RPMI8226 (cell line): ENCODE measurements at regions not wholly inside any gene's neighbourhood (a gene's known extent, or its start where the extent isn't known, plus 50 kb on each side); places are given as distances from the start of the nearest gene placed in this dataset.

Experiments
- DNase-seq: peaks from one replicate; pipeline ENCODE4 v3.0.0-alpha.2; 2015

DNA sequence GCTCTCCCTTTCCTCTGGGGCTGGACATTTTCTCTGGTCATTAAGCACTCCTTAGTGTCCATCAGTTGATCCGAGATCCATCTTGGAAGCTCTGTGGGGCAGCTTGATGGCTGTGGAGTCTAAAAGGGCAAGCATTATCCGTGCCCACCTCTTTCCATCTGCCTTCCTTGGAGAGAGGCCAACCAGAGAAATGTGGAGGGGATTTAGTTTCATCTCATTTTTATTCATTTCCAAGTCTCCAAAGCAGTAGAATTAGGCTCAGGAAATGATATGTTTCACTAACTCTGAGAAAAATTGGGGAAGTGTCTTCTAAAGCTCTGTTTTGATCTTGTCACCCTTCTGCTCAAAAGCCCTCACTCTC is 95.9 kb upstream of the KLHL25 start:
- no peak for DNase-seq

DNA sequence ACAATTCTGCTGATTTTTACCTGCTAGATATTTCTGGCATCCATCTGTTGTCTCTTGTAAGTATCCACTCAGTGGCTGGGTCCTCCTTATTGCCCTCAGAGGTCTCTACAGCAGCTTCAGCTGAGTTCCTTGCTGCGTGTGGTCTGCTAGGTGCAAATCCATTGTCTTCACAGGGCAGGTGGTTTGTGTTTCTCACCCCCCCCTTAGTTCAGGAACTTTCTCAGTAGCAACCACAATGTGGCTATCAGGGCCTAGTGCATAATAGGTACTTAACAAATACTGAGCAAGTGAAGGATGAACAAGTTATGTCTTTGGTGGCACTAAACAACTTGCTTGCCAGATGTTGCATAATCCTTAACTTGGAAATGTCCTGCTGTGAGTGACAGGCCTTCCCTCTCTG is 96.7 kb upstream of the KLHL25 start:
- DNase-seq: no peak

DNA sequence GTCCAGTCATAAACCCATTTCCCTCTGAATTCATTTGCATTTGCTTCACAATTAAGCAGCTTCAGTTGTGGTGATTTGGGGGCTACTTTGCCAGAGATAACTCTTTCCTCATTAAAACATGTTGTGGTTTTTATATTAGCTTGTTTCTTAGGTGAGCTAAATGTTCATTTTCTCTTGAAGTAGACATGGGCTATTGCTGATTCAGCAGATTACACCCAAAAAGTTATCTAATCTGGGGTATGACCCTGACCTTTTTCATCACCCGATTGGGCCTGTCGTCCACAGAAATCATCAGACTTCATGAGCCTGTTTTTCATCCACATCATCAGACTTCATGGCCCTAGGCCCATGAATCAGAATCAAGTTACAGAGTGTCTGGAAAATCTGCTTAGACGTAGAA is 97.5 kb upstream of the KLHL25 start:
- DNase-seq: no peak

DNA sequence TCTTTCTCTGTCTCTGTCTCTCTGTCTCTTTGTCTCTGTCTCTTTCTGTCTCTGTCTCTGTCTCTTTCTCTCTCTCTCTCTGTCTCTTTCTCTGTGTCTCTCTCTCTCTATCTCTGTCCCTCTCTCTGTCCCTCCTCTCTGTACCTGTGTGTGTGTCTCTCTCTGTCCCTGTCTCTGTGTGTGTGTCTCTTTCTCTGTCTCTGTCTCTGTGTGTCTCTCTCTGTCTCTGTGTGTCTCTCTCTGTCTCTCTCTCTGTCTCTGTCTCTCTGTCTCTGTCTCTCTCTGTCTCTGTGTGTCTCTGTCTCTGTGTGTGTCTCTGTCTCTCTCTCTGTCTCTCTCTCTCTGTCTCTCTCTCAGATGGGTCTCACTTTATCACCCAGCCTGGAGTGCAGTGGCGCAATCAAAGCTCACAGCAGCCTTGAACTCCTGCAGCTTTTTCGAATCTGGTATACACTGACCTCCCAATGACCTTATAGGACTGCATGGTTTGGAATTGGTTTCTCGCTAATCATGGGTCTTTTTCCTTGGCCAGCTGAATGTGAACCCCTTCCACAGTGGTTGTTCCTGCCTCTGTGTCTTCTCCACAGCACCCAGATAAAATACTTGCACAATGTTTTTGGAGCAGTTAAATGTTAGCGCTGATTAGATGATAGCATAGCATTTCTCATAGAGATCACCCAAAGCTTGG is 102.6 kb upstream of the KLHL25 start:
- DNase-seq: no peak

DNA sequence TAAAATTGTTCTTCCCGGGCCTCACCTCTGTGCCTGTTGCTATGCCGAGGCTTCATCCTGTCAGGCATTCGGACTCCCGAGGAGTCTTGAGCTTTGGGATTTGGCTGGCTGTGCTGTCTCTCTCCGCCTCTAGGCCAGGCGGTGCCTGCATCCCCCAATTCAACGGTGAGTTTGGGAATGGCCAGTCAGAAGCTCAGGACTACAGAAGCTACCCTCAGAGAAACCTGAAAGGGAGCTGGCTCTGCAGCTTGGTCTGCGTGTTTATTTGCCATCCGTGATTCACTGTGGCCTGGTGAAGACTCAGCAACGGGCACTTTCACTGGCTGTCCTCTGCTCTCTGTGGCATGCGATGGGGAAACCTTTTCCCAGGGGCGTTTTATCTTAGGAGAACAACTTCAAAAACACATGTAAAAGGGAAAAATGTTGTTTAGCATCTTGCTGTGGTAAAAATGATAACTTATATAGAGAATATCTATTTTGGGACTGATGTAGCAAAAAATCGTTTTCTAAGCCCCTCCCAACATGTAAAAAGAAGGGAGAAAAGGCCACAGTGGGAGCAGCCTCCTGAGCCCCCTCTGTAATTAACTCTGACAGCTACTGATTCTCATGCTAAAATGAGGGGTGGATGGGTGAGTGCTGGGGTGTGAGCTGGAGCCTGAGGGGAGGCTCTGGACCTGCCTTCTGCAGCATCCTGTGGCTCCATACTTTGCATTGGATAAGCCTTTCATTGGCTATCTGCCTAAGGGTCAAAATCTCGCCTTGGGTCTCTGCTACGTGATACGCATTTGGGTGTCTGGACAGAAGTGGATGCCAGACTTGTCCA is 103.4 kb upstream of the KLHL25 start:
- no peak for DNase-seq

DNA sequence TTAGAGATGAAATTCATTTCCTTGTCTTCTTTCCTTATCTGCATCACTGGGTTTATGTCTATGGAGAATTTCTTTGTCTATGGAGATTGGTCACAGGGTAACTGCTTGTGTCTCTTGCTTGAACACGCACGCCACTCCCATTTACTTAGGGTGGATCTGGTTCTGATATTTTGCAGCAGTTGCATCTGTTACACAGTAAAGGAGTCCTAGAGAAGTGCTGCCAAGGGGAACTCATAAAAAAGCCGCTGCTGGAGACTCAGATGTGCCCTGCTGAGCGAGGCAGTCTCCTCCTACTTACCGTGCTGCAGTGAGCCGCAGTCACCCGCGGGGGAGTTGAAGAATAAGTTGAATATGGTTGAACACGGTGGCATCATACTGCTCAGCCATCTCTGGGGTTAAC is 105.2 kb upstream of the KLHL25 start:
- DNase-seq: peak; percentile 20

DNA sequence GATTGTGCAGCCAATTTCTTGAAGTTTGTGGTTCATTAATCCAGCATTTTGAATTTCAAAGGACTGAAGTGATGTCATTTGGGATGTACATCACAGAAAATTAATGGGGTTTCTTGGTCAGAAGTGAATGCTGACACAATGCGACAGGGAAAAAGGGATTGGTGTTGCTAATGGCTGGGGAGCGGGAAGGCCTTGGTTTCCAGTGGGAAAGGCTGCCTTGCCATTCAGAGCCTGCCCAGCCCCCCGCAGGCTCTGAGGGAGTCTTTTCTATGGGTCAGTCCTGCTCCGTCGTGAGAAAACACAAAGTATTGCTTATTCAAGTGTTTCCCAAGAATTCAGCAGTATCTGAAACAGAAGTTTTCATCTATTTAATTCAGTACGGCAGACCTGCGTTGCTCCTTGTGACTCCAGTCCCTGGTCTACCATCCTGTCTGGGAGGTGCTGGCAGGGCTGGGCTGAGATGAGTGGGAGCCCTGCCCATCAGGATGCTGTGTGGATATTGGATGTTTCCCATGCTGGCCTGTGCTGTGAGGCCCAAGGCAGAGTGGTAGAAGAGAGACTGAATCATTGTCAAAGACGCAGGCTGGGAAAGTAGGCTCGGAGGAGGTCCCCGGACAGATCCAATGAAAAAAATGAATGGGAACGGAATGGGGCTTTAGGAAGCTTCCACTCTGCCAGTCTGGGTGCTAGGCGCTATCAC is 111.2 kb upstream of the KLHL25 start:
- no peak for DNase-seq

DNA sequence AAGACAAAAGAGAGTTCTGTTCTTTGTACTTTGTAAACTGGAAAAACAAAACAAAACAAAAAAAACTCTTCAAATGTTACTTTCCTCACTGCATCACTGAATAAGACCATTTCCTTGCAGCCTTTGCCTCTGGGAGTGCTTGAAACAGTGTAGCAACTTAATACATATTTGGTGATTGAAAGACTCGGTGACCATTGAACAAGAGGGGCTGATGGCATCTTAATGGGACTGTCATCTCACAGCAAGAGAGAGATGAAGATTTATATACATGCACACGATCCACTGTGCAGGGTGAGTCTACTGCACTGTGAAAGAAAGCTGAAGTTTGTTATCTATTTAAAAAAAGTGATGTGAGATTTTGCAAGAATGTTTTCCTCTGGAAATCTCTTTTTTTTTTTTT is 111.9 kb upstream of the KLHL25 start:
- no peak for DNase-seq

DNA sequence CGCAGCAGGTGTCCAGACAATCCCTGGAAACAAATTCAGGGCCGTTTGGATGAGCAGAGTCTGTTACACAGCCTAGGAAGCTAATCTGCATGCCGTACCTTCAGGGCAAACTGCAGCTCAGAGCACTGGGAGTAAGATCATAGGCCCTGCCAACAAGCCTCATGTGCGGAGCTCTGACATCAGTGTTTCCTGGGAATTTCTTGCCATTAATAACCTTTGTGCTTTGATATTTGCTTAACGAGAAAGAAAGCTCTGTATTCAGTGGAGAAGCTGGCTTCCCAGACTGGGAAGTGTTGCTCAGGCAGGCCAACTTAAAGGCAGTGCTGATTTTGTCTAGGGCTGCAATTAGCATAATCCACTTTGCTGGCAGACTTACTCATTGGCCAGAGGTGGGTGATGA is 116.1 kb upstream of the KLHL25 start:
- DNase-seq: no peak

DNA sequence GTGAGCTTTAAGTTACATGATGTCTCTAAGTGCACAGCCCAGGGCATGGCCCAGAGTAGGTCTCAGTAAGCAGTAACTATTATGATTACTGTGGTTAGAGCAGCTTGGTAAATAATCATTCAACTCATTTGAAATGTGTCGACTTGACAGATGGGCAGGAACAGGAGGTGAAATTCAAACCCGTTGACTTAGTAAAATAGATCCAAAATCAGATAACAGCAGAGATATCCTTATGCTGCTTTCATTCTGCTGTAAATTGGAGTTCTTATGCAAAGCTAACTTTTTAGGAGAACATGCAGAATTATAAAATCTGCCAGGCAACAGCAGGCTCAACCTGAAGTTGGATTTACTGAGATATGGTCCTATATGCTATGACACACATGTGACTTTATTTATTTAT is 118.7 kb upstream of the KLHL25 start:
- no peak for DNase-seq

DNA sequence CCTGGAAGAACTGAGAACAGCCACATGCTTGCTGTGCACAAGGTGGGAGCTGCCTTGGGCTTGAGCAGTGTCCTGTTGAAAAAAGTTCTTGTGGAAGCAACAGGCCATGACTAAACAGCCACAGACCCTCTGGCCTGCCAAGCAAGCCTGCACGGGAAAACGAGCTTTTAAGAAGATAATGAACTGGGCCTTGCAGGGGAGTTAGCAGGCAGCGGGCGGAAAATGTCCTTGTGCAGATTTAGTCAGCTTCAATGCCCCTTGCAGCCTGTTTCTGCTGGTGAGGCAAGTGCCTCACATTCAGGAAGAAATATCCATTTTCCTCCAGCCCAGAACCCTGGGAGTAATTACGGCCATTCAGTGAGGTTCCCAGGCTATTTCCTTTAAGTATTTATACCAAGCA is 126.2 kb upstream of the KLHL25 start:
- no peak for DNase-seq

DNA sequence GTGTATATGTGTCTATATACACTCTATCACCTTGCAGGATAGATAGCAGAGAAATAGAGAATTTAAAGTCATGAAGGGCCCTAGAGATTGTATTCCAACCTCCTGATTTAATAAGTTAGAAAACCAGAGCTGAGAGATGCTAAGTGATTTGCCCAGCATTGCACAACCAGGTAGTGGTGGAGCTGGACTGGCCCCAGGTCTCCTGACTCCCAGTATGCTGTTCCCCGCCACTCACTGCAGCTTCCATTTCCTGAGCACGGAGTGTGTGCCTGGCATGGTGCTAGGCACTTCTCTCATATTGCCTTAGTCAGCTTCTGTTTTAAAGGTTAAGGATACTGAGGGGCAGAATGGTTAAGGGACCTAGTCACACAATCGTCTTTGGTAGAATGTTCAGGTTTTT is 129.4 kb upstream of the KLHL25 start:
- DNase-seq: no peak

DNA sequence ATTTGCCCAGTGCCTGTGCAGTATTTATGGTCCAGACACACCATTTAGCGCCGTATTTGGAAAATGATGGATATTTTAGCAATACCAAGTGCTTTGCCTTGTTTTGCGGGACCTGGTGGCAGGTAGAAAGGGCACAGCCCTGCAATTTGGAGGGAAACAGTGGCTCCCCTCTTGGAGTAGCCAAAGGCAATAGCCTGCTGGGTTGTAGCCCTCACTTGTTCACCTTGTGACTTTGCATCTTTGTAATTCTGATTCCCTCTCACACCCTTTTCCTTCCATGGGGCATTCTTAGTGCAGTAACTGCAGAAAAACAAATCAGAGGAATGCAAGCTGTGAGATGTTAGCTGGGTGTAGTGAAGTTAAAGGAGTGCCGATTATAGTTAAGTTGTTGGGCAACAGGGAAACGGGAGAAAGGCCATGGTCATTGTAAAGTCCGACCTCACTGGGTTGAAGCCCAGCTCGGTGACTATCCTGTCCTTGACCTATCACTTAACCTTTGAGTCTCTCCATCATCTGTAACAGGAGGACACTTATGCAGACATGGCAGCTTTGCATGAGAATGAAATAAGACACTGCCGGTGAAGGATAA is 131.0 kb upstream of the KLHL25 start:
- no peak for DNase-seq

DNA sequence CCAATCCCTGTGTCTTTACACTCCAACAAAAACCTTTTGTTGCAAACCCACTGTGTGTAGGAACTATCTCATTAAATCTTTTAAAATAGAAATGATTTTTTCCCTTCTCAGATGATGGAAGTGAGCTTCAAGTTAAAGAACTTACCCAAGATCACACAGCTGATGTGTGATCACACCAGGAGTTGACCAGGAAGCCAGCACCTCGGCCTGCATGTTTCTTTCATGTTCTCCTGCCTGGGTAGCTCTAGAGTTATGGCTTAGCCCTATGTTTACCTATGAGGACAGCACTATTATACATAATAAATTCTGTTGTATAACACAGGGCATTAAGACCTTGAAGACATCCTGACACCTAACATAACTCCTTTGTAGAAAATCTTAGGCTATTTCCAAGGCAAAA is 132.1 kb upstream of the KLHL25 start:
- DNase-seq: no peak

DNA sequence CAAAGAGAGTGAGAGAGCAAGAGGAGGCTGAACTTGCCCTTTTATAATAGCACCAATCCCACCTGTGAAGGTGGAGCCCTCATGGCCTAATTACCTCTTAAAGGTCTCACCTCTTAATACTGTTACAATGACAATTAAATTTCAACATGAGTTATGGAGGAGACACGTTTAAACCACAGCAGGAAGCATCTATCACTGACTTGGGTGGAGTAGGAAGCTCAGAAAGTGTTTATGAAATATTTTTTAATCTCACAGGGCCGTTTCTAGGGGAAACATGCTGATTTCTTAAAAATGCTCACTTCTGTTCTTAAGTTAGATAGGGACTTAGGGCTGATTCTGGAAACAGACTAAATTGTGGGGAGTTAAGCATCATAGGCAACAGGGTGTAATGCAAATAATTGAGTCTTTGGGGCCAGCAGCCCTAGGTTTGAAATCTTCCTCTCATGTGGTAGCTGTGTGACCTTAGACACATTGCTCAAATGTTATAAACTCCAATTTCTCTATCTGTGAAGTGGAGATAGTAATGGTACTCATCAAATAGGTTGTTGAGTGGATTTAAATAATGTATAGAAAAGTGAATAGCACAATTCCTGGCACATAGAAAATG is 133.3 kb upstream of the KLHL25 start:
- DNase-seq: no peak

DNA sequence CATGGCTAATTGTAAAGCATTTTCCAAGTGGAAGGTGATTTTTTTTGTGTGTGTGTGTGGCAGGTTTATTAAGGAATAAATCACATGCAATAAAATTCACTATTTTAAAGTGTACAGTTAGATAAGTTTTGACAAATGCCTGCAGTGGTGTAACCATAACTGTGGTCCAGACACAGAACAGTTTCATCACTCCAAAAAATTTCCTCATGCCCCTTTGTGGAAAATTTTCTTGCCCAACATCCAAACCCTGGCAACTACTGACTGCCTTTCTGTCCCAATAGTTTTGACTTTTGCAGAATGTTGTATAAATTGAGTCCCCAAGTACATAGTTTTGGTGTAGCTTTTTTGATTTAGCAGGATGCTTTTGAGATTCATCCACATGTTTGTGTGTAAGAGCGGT is 135.1 kb upstream of the KLHL25 start:
- DNase-seq: no peak

DNA sequence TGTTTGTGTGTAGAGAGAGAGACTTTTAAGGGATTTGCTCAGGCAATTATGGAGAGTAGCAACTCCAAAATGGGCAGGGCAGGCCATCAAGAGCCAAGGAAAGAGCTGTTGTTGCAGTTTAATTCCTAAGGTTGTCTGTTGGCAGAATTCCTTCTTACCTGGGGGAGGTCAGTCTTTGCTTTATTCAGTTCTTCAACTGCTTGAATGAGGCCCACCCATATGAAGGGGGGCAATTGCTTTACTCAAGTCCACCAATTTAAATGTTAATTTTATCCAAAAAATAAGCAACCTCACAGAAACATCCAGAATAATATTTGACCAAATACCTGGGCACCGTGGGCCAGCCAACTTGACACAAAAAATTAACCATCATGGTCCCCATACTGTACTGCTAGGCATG is 137.7 kb upstream of the KLHL25 start:
- no peak for DNase-seq

DNA sequence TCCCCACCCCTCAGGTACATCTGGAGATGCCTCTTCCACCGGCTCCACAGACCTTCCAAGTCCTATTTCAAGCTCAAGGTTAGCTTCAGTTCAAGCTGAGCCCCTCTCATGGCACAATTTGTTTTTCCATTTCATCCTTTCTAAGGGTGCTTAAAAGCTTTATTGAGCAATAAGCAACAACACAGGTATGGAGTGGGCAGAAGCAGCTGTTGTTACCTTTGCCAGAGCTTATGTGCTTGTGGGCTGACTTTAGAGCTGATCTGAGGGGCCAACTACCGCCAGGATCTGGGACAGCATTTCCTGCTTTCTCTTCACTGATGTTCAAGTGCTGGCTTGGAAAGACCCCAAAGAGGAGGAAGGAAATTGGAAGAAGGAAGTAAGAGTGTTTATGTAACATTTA is 140.0 kb upstream of the KLHL25 start:
- DNase-seq: no peak

DNA sequence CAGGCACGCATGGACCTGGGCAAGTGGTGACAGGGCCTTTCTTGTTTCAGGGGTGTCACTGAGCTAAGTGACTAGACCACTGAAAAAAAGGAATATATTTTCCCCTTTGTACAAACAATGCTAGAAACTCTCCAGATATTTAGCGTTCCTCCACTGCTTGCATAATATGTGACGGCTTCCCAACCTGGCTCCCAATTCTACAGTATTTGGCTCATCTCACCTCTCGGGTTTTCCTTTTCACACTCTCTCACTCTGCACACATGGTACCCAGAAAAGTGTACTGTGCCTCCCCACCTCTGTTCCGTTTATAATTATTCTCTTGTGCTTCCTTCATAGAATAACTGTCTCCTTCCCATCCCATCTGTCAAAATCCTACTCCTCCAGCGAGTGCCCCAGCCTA is 140.5 kb upstream of the KLHL25 start:
- no peak for DNase-seq

DNA sequence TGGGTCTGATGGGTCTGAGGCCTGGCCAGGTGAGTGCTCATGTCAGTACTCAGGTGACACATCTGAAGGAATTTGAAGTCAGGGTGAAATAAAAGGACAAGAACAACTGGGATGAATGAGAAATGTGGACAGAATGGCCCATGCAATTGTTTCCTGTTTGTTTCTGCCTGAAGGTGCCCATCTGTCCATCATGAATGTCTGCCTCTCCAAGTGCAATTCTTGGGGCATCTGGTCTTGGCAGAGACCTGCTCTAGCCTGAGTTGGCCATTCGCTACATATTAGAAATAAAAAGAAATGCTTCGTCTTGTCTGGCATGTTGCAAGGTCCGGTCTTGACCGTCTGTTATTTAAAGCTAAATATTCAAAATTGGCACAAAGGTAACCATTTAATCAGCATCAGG is 142.0 kb upstream of the AGBL1 start:
- no peak for DNase-seq

DNA sequence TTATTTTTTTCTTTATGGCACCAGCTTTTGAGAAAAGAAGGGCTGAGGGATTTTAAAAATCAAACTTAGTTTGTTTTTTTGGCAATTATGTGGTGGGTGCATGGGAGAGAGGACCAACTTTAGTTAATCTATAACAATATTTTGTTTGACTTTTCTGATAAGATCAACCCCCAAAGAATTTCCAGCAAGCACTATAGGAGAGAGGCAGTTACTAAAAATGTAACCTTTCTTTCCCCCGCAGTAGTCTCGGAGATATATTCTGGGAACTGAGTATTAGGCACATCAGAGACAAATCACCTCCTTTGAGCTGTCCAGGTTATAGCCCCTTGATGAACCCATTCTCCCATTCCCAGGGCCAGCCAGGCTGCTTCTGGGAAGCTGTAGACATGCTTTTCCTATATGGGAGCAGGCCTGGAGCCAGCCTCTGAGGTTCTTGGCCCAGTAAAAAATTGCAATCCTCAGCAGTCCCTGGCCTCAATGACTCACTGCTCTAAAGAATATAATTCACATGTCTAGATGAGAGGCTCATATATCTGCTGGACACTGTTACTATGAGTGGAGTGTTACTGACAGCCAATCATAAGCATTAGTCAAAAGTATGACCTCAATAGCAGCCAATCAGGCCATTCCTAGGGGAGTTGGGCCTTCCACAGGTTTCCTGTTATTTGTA is 138.3 kb upstream of the AGBL1 start:
- DNase-seq: no peak

DNA sequence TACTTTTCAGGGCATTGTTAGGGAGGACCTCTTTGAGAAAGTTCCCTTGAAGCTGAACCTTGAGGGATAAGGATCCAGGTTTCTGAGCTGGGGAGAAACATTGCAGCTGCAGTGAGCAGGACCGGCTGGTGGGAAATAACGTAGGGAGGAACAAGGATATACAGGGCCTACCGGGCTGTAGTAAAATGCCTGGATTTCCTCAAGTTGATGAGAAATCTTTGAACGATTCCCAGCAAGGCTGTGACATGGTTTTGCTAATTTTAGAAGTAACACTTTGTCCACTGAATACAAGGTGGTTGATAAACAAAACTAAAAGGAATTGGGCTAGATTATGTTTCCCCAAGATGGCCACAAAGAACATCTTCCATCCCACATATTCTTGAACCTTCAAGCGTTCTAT is 137.0 kb upstream of the AGBL1 start:
- no peak for DNase-seq

DNA sequence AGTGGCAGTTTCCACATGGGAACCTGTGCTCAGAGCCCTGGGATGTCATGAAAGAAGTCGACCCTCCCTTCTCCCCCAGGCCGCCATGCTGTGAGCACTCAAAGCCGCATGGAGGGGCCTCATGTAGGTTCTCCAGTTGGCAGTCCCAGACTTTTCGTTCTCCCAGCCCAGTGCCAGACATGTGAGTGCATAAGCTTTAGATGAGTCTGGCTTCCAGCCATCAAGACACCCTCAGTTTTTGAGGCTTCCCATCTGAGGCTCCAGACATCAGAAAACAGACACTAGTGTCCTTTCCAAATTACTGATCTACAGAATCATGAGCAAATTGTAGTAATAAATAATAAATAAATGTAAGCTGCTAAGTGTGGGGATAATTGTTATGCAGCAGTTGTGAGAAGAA is 136.5 kb upstream of the AGBL1 start:
- no peak for DNase-seq
